GM21717 (cell line): ENCODE measurements at regions not wholly inside any gene's neighbourhood (a gene's known extent, or its start where the extent isn't known, plus 50 kb on each side); places are given as distances from the start of the nearest gene placed in this dataset.
A peak's percentile ranks its signal among the peaks of the same experiment; 100 is the strongest.
"Not testable (repeated sequence)": the region's sequence is repeated elsewhere in the genome, so short reads cannot be mapped to it uniquely, and the experiment has no call there.

Source experiments
- ATAC-seq: cut with Tn5 transposase; IDR thresholded peaks from one replicate; pipeline ENCODE4 v1.9.1; 2021; ENCODE audit warnings: mild to moderate bottlenecking, moderate library complexity; ENCODE audit not compliant: unreplicated experiment

GRCh38 chr10:62935022-62935421 lies 118.9 kb upstream of the EGR2 start:
- no peak for ATAC-seq

GRCh38 chr10:62934258-62934657 lies 118.1 kb upstream of the EGR2 start:
- no peak for ATAC-seq

GRCh38 chr10:62928763-62929162 lies 112.6 kb upstream of the EGR2 start:
- not testable (repeated sequence) for ATAC-seq

DNA sequence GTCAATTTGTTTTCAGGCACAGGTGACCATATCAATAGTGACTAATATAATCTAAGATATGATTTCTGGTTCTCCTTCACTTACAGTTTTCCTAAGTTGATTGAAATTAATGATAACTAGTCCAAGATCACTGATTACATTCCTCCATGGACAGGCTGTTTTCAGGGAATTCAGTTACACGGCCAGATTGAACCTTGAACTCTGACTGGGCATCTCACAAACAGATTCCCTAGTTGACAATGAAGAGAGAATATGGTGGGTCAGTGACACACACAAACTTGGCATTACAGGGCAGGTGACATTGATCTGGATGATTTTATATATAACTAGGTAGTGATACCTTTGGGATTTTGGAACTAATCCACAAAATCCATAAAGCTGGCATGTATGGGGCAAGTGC lies 110.2 kb upstream of the EGR2 start:
- no peak for ATAC-seq

DNA sequence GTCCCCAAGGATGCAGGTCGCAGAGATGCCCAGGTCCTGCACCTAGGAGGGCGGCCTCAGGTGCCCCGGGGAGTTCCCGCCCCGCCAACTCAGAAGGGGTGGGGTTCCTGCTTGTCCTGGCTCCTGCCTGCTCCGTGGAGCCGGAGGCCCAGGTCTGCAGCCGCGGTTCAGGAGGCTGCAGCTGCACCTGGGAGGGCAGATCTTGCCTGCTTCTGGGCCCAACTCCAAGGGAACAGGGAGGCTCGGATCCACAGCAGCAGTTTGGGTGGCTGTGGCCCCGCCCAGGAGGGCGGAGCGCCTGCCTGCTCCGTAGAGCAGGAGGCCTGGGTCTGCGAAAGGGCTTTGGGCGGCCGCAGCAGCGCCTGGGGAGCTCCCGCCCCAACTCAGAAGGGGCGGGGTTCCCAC lies 108.2 kb upstream of the EGR2 start:
- ATAC-seq, result peak; percentile 88

- no peak for ATAC-seq
Observed at GRCh38 chr10:62919776-62920175, 103.6 kb upstream of the EGR2 start.

DNA sequence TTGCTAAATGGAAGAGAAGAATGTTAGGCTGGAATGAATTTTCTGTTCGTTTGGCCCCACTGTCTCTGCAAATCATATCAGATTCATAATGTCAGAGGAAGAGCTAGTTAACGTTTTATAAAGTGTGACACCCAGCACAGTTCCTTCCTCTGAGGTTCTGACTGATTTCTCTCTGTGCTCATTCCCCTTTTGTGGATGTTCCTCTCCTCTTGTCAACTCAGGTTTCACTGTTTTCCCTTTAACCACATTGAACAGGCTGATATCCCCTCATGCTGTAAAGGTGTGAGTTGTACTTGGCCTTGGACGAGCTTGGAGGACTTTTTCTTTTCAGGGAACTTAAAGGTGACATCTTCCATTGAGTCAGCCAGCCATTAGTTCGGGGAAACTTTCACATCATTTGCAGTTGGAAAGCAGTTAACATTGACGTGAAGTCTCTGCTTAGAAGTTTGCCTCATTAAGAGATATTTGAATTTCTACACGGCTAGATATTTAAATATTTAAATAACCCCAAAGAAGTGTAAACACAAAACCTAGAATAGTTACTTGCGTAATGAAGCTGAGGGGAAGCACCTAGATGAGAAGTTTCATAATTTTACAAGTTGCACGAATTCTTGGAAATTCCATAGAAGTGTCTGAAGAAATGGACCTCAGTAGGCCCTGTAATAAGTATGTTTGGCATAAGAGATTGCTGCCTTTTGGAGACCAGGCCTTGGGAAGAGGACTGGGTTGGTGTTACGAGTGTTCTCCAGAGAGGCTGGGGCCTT lies 101.5 kb upstream of the EGR2 start:
- ATAC-seq, result no peak

- ATAC-seq, result no peak
Observed at GRCh38 chr10:62916141-62916603, 100.0 kb upstream of the EGR2 start.

- ATAC-seq, result no peak
Observed at GRCh38 chr10:62915158-62915557, 99.0 kb upstream of the EGR2 start.

DNA sequence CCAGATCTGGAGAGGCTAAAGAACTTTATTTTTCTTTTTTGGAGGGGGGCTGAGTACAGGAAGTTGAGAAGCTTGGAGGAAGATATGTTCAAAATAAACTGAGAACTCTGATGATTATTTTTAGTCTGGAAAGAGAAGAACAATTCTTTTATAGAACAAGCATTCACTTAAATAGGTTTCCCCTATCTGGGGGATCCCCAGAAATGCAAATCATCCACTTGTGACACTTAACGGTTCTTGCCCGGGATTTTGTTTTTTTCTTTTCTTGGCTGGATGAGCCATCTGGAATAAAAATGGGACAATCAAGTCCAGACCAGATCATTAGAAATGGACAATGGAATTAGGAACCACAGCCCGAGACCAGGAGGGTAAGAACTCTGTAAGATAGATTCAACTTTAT lies 95.9 kb upstream of the EGR2 start:
- ATAC-seq, result no peak

DNA sequence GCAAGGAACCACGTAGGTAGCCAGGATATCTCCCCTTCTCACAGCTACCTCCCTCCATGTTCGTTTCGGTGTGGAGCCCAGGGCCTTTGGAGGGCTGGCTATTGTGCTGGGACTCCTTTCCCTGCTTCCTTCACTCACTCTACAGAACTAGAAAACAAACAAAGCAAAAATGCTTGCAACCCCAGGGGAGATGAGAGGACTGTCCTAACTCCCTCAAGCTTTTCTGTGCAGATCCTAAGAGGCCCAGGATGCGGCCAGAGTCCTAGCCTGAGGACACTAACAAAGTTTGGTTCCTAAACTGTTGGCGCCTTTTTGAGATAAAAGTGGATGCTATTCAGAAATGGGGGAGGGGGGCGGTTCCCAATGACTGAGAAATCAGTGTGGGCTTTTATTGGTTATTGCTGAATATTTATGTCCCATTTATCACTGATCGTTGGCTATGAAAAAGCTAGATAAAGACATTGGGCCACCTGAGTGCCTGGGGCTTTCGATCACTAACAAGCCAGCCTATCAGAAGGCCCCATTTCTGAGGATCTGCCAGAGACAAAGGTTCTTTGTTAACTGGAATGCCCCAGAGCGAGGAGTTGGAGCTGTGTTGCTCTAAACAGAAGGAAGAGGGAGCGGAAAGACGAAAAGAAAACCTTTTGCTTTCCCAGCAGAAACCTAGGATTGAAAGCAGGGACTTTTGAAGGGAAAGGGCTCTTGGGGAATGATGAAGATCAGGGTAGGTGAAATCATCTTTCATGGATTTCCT lies 95.2 kb upstream of the EGR2 start:
- no peak for ATAC-seq

DNA sequence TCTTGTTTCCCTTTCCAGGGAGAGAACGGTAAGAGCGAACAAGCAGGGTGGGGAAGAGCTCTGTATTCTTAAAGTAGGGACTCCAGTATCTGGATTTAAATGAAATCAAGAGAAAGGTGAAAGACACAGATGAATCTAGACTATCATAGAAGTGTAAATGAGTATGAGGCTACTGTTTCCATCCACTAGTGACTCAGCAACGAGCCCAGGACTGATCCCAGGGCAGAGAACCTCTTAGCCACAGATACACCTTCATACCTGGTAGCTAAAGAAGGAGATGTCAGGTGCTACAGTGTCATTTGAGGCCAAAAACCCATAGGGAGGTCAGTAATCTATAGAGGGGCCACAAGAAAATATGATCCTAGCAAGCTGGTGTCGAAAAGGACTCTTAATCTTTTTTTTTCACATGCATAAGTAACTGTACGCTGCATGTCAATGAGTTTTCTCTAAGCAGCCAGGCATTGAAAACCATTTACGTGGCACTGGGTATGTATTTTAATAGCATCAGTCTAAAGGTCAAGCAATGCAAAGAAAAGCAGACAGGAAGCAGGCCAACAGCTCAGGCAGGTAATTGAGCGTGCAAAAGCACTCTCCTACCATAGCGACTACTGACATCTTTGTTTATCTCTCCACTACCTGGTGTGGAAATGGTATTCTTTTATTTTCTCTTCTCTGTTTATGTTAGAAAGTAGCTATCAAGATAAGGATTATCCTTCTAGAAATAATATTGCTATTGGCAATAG lies 91.5 kb upstream of the EGR2 start:
- no peak for ATAC-seq

DNA sequence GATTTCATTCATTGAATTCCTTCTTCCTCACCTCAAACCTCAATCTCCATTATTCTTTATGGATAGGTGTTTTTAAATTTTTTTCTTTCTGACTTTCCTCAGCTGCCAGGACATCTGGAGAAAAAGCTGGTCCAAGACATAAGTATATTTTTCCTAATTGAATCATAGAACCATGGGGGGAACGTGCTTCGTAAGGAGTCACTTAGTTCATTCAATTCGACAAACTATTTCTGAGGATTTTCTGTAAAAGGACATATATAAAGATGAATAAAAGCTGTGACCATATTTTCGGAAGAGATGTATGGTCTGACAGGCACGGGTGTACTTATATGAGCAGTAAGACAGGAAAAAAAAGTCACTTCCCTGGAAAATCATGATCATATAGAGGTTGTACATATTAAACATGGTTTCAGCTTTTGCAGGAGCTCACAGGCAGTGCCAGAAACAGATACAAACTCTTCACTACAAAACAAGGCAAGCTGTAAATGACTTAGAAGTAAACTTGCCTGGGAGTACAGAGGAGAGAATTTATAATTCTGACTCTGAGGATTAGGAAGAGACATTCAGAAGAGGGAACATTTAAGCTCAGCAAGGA lies 88.2 kb upstream of the EGR2 start:
- no peak for ATAC-seq

GRCh38 chr10:62903828-62904227 lies 87.7 kb upstream of the EGR2 start:
- no peak for ATAC-seq

GRCh38 chr10:62900829-62901571 lies 84.8 kb upstream of the EGR2 start:
- no peak for ATAC-seq

- no peak for ATAC-seq
Observed at GRCh38 chr10:62899311-62899710, 83.1 kb upstream of the EGR2 start.

DNA sequence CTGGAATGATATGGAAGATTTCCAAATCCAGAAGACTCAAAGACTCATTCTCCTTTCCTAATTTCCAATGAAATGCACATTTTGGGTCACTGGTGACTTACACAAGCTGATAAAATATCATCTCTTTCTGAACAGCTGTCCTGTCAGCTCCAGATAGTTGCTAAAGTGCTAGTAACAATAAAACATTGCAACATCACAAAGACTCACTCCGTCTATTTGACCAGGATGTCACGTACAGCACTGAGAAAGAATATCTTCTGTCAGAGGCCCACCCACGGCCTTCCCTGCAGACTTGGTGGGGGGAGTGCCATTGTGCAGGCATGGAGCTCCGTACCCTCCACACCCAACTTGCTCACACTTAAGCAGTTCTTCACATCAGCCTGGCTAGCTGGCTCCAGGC lies 78.9 kb upstream of the EGR2 start:
- no peak for ATAC-seq

GRCh38 chr10:62894156-62894555 lies 78.0 kb upstream of the EGR2 start:
- ATAC-seq, result no peak

- ATAC-seq, result no peak
Observed at GRCh38 chr10:62893036-62893435, 76.9 kb upstream of the EGR2 start.

GRCh38 chr10:62890395-62890794 lies 74.2 kb upstream of the EGR2 start:
- no peak for ATAC-seq

- no peak for ATAC-seq
Observed at GRCh38 chr10:62887642-62888041, 71.5 kb upstream of the EGR2 start.
